ENCODE measurements at regions not wholly inside any gene's neighbourhood (a gene's known extent, or its start where the extent isn't known, plus 50 kb on each side); places are given as distances from the start of the nearest gene placed in this dataset.

- Mint-ChIP-seq H3K27ac (no peak overlapping the region), H3K9me3 (peaks cover 2% of the 10 kb centered on the region), H3K4me1 (no peaks in the 10 kb centered on the region), H3K4me3 (no peak overlapping the region), H3K27me3 (ENCODE audit: low read depth) (peaks cover 47% of the 10 kb centered on the region), H3K36me3 (ENCODE audit: low read depth) (no peaks in the 10 kb centered on the region)
- TF ChIP-seq, protein P1, sequence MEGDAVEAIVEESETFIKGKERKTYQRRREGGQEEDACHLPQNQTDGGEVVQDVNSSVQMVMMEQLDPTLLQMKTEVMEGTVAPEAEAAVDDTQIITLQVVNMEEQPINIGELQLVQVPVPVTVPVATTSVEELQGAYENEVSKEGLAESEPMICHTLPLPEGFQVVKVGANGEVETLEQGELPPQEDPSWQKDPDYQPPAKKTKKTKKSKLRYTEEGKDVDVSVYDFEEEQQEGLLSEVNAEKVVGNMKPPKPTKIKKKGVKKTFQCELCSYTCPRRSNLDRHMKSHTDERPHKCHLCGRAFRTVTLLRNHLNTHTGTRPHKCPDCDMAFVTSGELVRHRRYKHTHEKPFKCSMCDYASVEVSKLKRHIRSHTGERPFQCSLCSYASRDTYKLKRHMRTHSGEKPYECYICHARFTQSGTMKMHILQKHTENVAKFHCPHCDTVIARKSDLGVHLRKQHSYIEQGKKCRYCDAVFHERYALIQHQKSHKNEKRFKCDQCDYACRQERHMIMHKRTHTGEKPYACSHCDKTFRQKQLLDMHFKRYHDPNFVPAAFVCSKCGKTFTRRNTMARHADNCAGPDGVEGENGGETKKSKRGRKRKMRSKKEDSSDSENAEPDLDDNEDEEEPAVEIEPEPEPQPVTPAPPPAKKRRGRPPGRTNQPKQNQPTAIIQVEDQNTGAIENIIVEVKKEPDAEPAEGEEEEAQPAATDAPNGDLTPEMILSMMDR (IDR thresholded peaks at IDR 0.05; ENCODE audit: unreplicated experiment in 3 of 3), result no peak
Observed at GRCh38 chr16:6481894-6482293, 850.8 kb upstream of the RBFOX1 start.

GRCh38 chr16:6453742-6454141, 878.9 kb upstream of the RBFOX1 start:
- Mint-ChIP-seq H3K36me3 (ENCODE audit: low read depth) (no peaks in the 10 kb centered on the region), H3K4me1 (no peaks in the 10 kb centered on the region)

DNA sequence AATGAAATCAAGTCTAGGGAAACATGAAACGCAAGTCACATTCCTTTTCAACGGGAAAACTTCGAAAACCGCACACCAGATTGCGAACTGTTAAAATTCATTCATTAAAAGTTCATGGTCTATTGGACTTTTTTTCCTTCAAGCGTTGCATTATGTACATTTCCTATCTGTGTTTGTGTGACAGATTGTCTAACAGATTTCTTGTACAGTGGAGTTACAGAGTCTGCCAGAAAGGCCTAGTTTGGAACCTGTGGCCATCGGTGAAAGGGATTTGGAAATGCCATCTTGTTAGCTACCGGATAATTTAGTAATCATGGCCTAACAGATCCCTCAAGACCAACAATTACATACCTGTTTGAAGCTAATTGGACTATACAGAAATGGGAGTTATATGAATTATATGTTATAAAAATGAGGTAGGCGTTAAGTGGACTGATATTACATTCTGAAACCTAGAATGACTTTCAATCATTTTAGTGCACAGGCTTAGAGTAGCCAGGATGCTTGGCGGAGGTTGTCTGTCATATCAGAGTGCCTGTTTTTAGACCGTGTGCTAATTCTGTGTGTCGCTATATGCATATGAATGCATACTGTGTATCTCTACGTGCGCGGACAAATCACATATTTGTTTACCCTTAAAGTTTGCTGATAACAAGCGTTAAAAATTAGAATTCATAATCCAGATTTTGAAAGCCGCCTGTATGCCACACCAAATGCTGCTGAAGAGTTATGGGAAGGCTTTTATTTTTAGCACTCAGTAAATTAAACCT, 885.4 kb upstream of the RBFOX1 start:
- Mint-ChIP-seq H3K36me3 (ENCODE audit: low read depth) (no peaks in the 10 kb centered on the region), H3K4me3 (no peak overlapping the region), H3K27ac (no peak overlapping the region), H3K9me3 (no peaks in the 10 kb centered on the region), H3K4me1 (no peaks in the 10 kb centered on the region), H3K27me3 (ENCODE audit: low read depth) (peaks cover 3% of the 10 kb centered on the region)
- TF ChIP-seq, protein P1 (IDR thresholded peaks at IDR 0.05; ENCODE audit: unreplicated experiment in 3 of 3), result no peak

More at GRCh38 chr16:6453742-6454141, 878.9 kb upstream of the RBFOX1 start:
- Mint-ChIP-seq H3K9me3 (no peaks in the 10 kb centered on the region), H3K27ac (no peak overlapping the region), H3K27me3 (ENCODE audit: low read depth) (no peaks in the 10 kb centered on the region), H3K4me3 (no peak overlapping the region)
- TF ChIP-seq, protein P1 (IDR thresholded peaks at IDR 0.05; ENCODE audit: unreplicated experiment in 3 of 3), result no peak

DNA sequence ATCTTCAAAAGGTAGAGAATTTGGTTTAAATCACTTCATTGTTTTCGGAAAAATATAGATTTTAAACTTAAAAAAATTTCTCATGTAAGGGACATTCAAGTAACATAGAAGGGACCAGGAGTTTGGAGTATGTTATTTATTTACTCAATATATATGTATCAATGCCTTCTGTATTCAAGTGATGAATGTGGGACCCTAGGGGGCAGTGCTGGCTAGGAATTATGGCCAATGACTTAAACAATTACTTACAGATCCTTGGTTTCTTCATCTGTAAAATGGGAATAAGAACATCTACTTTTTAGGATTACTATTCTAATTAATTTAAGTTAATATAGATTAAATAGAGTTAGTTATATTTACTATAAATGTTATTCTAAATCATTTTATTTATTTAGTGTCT, 886.3 kb upstream of the RBFOX1 start:
- TF ChIP-seq, protein P1 (IDR thresholded peaks at IDR 0.05; ENCODE audit: unreplicated experiment in 3 of 3), result no peak

DNA sequence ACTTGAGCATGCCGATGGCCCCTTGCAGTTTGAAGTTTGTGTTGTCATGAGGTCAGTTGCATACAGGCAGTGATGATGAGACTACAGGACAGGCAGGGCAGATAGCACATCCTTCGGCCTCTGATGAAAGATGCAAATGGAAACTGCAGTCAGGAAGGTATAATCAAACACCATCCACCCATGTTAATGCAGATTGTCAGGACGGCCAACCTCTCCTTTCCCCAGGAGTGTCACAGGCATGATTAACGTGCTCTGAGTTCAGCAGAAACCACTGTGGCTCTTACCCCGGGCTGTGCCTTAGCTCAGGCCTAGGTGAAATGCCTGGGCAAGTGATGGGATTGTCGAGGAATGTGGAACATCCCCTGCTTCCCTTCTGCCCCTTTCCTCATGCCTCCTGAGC, 893.5 kb upstream of the RBFOX1 start:
- Mint-ChIP-seq H3K9me3 (no peaks in the 10 kb centered on the region), H3K27me3 (ENCODE audit: low read depth) (peaks cover 7% of the 10 kb centered on the region), H3K27ac (no peak overlapping the region), H3K4me1 (no peaks in the 10 kb centered on the region), H3K36me3 (ENCODE audit: low read depth) (no peaks in the 10 kb centered on the region), H3K4me3 (no peak overlapping the region)
- TF ChIP-seq, protein P1 (IDR thresholded peaks at IDR 0.05; ENCODE audit: unreplicated experiment in 3 of 3), result no peak

More for the DNA sequence above, 886.3 kb upstream of the RBFOX1 start:
- H3K4me1 Mint-ChIP-seq, result no peaks in the 10 kb centered on the region
- no peaks in the 10 kb centered on the region for H3K9me3 Mint-ChIP-seq
- no peak overlapping the region for H3K27ac Mint-ChIP-seq
- no peak overlapping the region for H3K4me3 Mint-ChIP-seq
- H3K36me3 Mint-ChIP-seq (ENCODE audit: low read depth), result no peaks in the 10 kb centered on the region
- peaks cover 3% of the 10 kb centered on the region for H3K27me3 Mint-ChIP-seq (ENCODE audit: low read depth)

DNA sequence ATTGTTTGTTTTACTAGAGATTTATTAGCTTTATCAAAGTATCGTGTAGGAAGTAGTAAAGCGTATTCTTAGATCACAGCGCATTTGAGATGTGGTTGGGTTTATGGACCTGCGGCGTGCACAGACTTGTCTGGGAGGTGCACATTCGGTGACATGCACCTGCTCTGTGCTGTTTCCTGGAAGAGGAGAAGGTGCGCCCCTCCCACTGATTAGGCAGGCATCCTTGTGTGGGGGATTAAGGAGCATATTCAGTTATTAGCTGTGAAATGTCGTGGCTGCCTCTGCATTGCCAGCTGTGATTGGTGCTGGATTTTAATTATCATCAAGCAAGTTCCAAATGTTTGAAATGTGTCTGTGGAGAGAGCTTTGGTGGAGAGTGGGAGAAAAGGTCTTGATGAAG, 903.8 kb upstream of the RBFOX1 start:
- H3K4me3 Mint-ChIP-seq, result no peak overlapping the region
- no peaks in the 10 kb centered on the region for H3K4me1 Mint-ChIP-seq
- no peaks in the 10 kb centered on the region for H3K36me3 Mint-ChIP-seq (ENCODE audit: low read depth)
- peaks cover 9% of the 10 kb centered on the region for H3K27me3 Mint-ChIP-seq (ENCODE audit: low read depth)
- TF ChIP-seq, protein P1 (IDR thresholded peaks at IDR 0.05; ENCODE audit: unreplicated experiment in 3 of 3), result no peak
- H3K9me3 Mint-ChIP-seq, result no peaks in the 10 kb centered on the region
- no peak overlapping the region for H3K27ac Mint-ChIP-seq

Data from nephron (organoid).